HG03469 (cell line): ENCODE measurements at regions not wholly inside any gene's neighbourhood (a gene's known extent, or its start where the extent isn't known, plus 50 kb on each side); places are given as distances from the start of the nearest gene placed in this dataset.
"Not testable (repeated sequence)": the region's sequence is repeated elsewhere in the genome, so short reads cannot be mapped to it uniquely, and the experiment has no call there.

Experiments
- ATAC-seq: cut with Tn5 transposase; IDR thresholded peaks from one replicate; pipeline ENCODE4 v1.9.1; 2021; ENCODE audit warnings: mild to moderate bottlenecking, moderate library complexity, moderate number of reproducible peaks; ENCODE audit not compliant: unreplicated experiment

- ATAC-seq: no peak
Observed at GRCh38 chr4:133379681-133380438, 230.8 kb downstream of the PCDH10 start.

- no peak for ATAC-seq
Observed at GRCh38 chr4:133377286-133377685, 228.2 kb downstream of the PCDH10 start.

- no peak for ATAC-seq
Observed at GRCh38 chr4:133372699-133373098, 223.6 kb downstream of the PCDH10 start.

GRCh38 chr4:133355633-133356032 lies 206.5 kb downstream of the PCDH10 start:
- no peak for ATAC-seq

GRCh38 chr4:133347409-133347808 lies 198.3 kb downstream of the PCDH10 start:
- ATAC-seq: no peak

GRCh38 chr4:133324491-133324890 lies 175.4 kb downstream of the PCDH10 start:
- ATAC-seq: no peak

GRCh38 chr4:133323670-133324069 lies 174.6 kb downstream of the PCDH10 start:
- ATAC-seq: no peak

- ATAC-seq: no peak
Observed at GRCh38 chr4:133320576-133321170, 171.6 kb downstream of the PCDH10 start.

GRCh38 chr4:133316909-133317308 lies 167.8 kb downstream of the PCDH10 start:
- no peak for ATAC-seq

- ATAC-seq: no peak
Observed at GRCh38 chr4:133314991-133315390, 165.9 kb downstream of the PCDH10 start.

GRCh38 chr4:133287396-133287795 lies 138.3 kb downstream of the PCDH10 start:
- no peak for ATAC-seq

GRCh38 chr4:133278591-133278990 lies 129.5 kb downstream of the PCDH10 start:
- ATAC-seq: no peak

GRCh38 chr4:133277940-133278339 lies 128.8 kb downstream of the PCDH10 start:
- ATAC-seq: not testable (repeated sequence)

- no peak for ATAC-seq
Observed at GRCh38 chr4:133275246-133275645, 126.2 kb downstream of the PCDH10 start.

- no peak for ATAC-seq
Observed at GRCh38 chr4:133273401-133273800, 124.3 kb downstream of the PCDH10 start.

- no peak for ATAC-seq
Observed at GRCh38 chr4:133270021-133270570, 121.0 kb downstream of the PCDH10 start.

GRCh38 chr4:133268205-133268604 lies 119.1 kb downstream of the PCDH10 start:
- no peak for ATAC-seq

GRCh38 chr4:133267506-133267905 lies 118.4 kb downstream of the PCDH10 start:
- ATAC-seq: not testable (repeated sequence)

- not testable (repeated sequence) for ATAC-seq
Observed at GRCh38 chr4:133266966-133267365, 117.9 kb downstream of the PCDH10 start.

GRCh38 chr4:133264251-133264650 lies 115.2 kb downstream of the PCDH10 start:
- not testable (repeated sequence) for ATAC-seq

GRCh38 chr4:133263104-133263503 lies 114.0 kb downstream of the PCDH10 start:
- ATAC-seq: no peak

- ATAC-seq: no peak
Observed at GRCh38 chr4:133247861-133248260, 98.8 kb downstream of the PCDH10 start.
